ENCODE measurements at regions not wholly inside any gene's neighbourhood (a gene's known extent, or its start where the extent isn't known, plus 50 kb on each side); places are given as distances from the start of the nearest gene placed in this dataset.

DNA sequence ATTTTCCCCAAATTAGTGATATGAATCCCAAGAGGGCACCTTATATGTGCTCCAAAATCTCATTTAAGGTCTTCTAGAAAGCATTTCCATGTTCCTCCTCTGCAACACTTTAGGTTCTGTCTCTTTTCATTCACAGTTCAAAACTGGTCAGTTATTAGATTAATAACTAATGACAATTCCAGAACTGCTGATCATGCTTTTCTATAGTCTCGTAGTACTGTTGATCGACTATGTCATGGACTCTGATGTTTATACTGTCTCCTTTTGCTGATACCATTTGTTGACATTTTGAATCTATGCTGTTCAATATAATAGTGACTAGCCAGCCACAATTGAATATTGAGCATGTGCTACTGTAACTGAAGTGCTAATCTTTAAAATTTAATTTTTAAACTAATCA lies 728.3 kb downstream of the LRFN5 start:
- DNase-seq (ENCODE audit: extremely low read depth in 1 of 2, low read depth in 1 of 2): no peak

DNA sequence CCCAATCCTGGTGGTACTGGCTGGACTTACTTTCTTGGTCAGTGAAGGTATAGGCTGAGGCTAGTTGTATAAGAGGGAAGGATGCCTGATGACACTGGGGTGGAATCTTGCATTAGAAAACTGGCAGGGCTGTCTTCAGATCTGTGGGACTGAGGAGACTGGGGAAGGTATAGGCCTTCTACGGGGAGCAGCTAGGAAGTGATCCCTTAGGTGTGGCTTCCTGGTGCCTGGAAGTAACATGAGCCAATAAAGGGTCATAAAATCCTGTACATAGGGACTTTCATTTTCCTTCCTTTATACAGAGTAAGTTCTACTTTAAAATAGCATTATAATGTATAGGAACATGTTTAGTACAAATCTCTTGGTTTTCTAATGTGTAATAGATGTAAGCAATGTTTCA lies 716.8 kb downstream of the LRFN5 start:
- DNase-seq (ENCODE audit: extremely low read depth in 1 of 2, low read depth in 1 of 2): no peak

DNA sequence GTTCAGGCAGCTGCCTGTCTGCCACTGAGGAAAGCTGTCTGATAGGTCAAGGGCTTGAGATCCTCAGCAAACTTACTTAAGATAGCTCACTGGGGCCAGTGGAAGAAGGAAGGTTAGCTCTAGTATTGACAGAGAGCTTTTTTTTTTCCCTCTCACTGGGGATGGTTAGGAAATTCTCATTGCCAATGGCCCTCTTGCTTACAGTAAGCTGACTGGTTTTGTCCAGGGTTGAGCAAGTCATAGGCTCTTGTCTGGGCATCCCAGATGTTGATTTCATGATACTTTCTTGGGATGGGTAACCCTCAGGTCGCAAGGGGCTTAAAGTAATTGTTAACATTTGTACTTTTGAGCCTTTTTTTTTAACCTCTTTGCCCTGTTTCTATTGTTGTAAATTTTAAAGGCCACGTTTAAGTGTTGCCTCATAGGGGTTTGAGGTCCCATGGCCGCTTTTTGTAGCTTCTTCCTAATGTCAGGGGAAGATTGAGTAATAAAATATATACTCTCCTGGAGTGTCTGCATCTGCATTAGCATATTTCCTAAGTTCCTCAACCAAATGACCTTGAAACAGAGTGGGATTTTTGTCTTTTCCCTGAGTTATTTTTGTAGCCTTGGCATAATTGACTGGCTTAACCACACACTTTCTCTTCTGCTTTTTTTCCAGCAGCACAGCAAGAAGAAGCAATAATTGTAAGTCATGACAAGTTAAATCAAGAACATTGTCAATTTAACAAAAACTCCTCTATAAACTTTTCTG lies 716.0 kb downstream of the LRFN5 start:
- no peak for DNase-seq (ENCODE audit: extremely low read depth in 1 of 2, low read depth in 1 of 2)

DNA sequence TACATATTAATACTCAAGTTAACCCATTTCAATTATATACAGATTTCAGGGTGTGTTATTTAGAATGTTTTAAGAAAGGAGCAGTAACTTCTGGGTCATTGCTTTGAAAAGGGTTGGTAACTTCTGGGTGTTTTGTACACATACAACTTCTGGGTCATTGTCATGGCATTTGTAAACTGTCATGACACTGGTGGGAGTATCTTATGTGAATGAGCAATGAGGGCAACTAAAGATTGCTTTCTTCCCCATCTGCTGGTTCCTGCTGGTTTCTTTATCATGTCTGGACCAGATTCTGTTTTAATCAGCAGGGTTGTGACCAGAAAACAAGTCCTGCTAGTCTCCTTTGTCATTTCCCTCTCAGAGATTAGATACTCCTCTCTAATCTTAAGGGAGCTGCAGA lies 713.3 kb downstream of the LRFN5 start:
- no peak for DNase-seq (ENCODE audit: extremely low read depth in 1 of 2, low read depth in 1 of 2)

DNA sequence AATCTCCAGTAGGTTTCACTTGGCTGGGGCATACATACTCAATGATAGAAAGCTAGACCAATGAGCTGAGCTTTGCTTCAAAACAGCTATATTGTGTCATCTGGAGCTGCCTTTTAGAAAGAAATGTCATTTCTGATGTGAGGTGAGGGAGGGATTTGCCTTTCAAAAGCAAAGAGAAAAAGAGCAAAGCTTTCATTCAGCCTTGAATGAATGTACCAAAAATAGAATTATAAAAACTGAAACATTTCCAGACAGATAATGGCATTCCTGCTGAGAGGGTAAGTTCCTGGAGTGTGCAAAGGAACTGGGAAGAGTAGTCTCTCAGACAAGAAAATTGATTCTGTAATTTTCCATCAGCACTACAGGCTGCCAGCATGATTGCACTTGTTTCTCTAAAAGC lies 710.0 kb downstream of the LRFN5 start:
- no peak for DNase-seq (ENCODE audit: extremely low read depth in 1 of 2, low read depth in 1 of 2)

DNA sequence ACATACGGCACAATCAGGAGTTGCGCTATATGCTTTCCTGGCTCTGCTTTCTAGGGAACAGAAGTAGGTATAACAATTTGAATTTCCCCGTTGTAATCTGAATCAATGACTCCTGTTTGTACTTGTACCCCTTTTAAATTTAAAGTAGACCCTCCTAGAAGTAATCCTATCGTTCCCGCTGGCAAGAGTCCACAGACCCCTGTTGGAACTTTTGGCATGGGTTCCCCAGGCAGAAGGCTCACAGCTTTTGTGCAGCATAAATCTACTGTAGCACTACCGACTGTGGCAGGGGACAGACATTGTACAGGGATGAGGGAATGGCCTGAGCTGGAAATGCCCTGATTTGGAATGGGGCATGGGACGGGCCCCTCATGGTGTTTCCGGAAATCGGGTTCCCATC lies 705.2 kb downstream of the LRFN5 start:
- DNase-seq (ENCODE audit: extremely low read depth in 1 of 2, low read depth in 1 of 2): no peak

DNA sequence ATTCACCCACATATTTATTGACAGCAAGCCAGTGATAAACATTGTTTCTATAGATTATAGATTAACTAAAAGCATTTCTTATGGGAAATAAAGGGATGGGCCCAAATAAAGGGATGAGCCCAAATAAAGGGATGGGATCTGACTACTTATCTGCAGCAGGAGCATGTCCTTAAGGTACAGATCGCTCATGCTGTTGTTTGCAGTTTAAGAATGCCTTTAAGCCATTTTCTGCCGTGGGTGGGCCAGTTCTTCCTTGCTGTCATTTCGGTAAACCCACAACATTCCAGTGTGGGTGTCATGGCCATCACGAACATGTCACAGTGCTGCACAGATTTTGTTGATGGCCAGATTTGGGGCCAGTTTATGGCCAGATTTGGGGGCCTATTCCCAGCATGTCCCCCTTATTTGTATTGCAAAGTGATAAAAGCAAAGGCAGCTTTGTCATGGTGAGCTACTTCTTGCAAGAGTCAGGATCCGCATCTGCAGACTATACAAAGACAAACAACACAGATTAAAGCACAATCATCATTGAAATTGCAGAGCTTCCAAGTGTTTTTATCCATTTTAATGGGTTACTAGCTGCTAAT lies 700.7 kb downstream of the LRFN5 start:
- no peak for DNase-seq (ENCODE audit: extremely low read depth in 1 of 2, low read depth in 1 of 2)

DNA sequence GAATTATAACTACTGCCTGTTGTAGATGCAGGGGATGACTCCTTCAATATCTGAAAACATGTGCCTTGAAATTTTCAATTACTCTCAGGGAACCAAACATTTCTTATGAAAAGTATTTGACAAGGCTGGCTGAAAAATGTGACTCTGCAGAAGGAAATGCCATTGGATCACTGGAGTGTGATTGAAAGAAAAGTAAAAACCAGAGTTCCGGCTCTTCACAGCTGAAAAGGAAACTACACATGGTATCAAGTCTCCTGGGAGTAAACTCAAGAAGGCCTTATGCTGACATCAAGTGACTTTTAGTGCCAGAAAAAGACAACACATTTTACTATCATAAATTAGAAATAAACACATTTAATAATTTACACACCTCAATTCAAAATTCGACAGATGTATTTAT lies 693.0 kb downstream of the LRFN5 start:
- DNase-seq (ENCODE audit: extremely low read depth in 1 of 2, low read depth in 1 of 2): no peak

DNA sequence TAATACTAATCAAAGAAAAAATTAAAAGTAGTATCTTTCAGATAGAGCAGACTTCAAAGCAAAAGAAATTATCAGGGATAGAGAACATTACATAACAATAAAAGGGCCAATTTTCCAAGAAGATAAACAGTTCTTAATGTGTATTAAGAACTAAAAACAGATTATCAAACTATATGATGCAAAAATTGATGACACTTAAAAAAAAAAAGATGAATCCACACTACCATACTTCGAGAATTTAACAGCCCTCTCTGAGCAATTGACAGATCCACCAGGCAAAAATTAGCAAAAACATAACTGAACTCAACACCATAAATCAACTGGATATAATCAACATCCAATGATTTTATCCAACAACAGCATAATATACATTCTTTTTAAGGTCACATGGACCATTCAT lies 686.5 kb downstream of the LRFN5 start:
- DNase-seq (ENCODE audit: extremely low read depth in 1 of 2, low read depth in 1 of 2): no peak

DNA sequence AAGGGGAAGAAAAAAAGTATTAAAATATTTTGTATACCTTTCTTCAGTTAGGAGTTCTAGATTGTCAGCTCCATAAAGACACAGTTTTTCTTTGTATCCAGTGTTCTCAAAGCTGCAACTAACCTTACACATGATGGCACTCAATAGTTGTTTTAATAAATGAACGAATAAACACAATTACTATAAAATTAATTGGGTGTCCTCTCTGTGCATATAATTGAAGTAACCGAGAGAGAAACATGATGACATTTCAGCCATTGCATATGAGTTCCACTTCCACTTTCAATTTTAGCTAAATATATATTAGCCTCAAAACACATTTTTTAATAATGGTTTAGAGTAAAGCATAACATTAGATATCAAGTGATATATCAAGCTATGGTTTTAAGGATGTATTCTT lies 671.2 kb downstream of the LRFN5 start:
- DNase-seq (ENCODE audit: extremely low read depth in 1 of 2, low read depth in 1 of 2): no peak

DNA sequence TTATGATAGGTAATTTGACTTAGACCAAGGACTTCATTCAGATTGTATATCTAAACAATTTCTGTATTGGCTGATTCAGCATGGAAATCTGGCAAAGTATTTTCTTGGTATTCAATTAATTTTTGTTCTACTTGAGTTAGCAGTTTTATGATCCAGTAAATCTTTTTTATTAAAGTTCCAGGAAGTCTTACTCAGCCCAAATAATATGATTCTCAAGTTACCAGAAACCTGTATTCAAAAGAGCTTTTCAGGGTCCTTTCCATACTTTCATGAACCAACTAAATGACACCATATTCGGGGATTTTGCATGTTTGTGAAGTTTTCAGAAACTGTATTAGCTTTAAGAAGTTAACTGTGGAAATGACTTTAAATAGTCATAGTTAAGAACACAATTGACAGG lies 662.6 kb downstream of the LRFN5 start:
- DNase-seq (ENCODE audit: extremely low read depth in 1 of 2, low read depth in 1 of 2): no peak

DNA sequence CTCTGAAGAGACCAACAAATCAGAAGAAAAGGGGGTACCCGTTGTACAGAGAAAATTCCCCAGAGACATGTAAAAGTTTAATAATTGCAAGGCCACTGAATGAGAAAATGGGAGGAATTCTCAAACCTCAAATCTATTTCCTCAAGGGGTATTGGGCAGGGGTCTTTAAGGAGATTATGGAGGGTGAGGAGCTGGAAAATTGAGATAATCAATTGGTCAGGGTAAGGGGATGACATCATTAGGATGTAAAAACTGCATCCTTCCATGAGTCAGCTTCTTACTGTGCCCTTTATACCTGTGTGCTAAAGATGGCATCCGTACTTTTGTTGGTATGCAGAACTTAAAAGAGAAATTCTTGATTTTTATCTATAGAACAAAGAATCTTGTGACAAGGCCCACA lies 641.5 kb downstream of the LRFN5 start:
- DNase-seq (ENCODE audit: extremely low read depth in 1 of 2, low read depth in 1 of 2): no peak

DNA sequence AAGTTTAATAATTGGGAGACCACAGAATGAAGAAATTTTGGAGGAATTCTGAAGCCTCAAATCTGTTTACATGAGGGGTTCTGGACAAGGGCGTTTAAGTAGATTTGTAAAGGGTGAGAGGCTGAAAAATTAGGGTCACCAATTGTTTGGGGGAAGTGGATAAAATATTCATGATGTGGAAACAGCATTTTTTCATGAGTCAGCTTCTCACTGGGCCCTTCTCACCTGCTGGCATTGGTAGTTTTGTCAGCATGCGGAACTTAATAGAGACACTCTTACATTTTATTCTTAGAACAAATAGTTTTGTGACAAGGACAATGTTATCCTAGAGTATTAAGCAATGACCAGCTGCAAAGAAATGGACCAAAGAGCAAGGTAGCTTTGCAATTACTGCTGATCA lies 634.4 kb downstream of the LRFN5 start:
- no peak for DNase-seq (ENCODE audit: extremely low read depth in 1 of 2, low read depth in 1 of 2)

DNA sequence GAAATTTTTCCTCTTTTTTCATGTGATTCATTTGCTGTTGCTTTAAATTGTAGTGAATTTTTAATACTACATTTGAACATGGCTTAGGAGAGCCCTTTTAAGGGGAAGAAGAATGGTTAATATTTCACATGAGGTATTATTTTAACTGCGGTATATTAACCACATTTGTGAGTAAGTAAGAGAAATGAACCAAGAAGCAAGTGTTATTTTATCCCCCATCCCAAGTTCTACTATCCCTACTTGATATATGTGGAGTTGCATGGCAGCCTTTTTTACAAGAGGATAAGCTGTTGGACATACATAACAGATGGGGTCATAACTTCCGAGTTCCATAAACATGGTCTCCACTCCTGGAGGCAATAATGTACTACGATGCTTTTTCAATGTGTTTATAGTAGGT lies 623.3 kb downstream of the LRFN5 start:
- DNase-seq (ENCODE audit: extremely low read depth in 1 of 2, low read depth in 1 of 2): no peak

DNA sequence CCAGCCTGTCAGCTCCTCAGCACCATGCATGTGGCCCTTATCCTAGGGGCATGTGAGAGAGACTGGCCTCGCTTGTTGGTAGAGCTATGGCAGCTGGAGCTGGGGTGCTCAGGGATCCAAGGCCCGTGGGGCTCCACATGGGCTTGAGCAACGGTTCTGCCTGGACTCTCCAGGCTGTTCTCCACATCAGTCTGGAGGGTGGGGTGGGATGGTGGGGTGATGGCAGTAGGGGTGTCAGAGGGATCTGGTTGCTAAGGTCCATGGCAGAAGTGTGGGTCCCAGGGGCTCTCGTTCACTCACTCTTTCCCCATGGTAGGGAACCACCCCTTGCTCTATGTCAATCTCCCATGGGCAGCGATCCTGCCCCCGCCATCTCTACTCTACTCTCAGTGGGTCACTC lies 622.6 kb downstream of the LRFN5 start:
- DNase-seq (ENCODE audit: extremely low read depth in 1 of 2, low read depth in 1 of 2): no peak

DNA sequence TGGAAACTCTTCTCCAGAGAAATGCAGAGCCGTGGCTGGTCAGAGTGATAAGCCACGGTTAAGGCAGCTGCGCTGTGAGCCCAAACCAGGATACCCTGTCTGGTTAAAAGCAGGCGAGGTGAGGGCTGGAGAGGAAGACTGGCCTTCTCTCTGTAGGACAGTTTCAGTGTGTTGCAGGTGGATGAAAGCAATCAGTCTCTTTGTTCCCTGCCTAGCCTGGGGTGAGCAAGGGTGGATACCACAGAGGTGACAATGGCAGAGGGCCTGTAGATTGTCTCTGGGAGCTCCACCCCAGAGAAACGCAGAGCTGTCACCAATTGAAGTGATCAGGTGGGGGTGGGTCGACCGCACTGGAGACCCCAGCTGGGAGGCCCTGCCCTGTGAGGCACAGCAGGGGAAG lies 621.9 kb downstream of the LRFN5 start:
- DNase-seq (ENCODE audit: extremely low read depth in 1 of 2, low read depth in 1 of 2): no peak

DNA sequence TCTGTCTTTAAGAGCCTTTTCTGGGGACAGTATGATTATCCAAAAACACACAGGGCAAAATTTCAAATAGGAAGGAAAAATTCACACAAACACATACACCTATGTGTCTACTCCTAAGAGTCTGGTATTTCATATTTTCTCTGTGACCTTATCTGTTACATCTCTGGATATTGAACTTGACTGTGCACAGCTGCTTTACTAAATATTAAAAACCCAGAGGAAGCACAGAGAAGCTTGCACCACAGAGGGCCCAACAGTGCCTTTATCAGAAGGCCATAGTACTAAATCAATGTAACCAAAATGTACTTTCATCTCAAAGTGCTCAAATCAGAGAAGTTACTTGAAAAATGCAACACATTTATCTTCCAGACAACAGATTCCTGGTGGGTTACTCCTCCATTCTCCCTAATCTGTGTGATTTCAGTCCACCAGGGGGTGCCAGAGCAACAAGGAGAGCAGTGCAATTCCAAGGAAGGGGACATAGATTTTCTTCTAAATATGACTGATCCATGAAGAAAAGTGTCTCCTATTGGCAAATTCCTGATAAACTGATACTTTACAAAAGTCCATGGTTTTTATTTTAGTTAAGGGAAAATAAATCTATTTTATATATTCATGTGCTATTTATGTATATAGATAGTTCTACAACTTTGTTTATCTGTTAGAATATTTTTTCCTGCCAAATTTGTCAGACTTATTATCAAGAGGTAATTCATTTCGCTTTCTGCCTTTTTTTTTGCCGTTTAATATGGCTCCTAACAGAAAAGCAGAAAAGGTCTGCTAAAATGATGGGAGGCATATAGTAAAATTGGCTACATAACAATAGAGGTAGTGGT lies 617.6 kb downstream of the LRFN5 start:
- no peak for DNase-seq (ENCODE audit: extremely low read depth in 1 of 2, low read depth in 1 of 2)

DNA sequence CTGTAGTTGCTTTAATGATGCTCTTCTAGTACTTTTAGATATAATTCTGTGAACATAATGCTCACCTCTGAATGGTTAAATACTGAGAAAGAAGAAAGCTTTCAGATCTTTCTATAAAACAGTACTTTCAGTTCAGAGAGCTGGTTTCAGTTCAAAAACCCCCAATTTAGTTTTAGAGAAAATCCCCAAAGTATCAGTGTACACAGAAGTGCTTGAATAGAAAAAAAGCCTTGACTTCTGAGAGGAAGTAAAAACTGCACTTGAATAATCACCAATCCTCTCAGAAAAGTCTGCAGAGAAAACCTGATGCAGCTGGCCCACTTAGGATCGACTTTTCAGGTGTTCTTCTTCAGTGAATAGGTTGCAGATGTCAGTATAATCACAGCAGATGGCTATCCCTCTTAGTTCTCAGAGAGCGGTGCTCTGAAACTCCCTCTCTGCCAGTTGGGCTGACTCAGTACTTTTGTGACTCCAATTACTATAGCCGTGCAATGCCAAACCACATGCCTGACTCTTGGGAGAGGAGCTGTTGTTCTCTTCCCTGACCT lies 616.3 kb downstream of the LRFN5 start:
- no peak for DNase-seq (ENCODE audit: extremely low read depth in 1 of 2, low read depth in 1 of 2)

DNA sequence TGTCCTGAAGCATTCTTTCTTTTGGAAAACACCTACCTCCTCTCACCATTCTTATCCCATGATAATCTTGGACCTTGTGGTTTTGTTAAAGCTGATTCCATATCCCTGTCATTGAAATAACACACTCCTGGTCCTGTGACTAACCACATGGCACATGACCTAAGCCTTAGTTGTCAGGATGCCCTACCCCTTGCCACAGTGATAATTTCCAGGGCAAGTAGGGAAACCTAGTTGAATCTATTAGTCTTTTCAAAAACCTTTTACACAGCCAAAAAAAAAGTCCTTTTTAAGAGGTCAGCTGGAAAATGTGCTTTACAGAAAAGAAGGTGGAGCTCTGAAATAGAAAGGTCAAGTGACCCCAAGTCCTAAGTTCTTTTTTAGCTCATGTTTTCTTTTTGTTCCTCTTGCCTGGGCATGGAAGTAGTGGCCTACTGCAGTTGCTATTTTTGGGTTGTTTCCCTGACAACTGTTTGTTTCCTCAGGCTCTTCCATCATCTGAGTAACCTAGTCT lies 608.4 kb downstream of the LRFN5 start:
- DNase-seq (ENCODE audit: extremely low read depth in 1 of 2, low read depth in 1 of 2): no peak

DNA sequence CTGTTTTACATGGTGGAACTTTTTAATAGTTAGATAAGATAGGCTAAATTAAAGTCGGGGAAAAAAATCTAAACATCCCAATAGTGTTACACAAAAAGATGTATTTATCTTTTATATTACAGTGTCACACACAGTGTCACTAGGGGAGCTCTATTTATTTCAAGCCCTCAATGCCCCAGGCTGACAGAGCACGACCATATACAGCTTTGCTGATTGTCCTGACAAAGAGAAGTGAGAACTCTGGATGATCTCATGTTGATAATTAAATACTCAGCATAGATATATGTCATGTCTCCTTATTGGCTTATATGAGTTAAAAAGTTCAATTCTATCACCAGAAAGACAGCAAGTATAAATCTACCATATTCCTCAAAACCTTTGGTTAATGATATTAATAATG lies 594.3 kb downstream of the LRFN5 start:
- no peak for DNase-seq (ENCODE audit: extremely low read depth in 1 of 2, low read depth in 1 of 2)

DNA sequence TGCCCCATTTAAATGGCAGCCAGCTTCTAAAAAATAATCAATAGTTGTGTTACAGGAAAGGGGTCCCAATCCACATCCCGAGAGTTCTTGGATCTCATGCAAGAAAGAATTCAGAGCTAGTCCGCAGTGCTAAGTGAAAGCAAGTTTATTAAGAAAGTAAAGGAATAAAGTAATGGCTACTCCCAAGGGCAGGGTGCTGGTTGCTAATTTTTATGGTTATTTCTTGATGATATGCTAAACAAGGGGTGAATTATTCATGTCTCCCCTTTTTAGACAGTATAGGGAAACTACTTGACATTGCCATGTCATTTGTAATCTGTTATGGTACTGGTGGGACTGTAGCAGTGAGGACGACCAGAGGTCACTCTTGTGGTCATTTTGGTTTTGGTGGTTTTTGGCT lies 591.3 kb downstream of the LRFN5 start:
- DNase-seq (ENCODE audit: extremely low read depth in 1 of 2, low read depth in 1 of 2): no peak
